ENCODE measurements at regions not wholly inside any gene's neighbourhood (a gene's known extent, or its start where the extent isn't known, plus 50 kb on each side); places are given as distances from the start of the nearest gene placed in this dataset.

GRCh38 chr6:145383428-145383827, 351.9 kb downstream of the EPM2A start:
- DNase-seq, result no peak

- no peak for DNase-seq
These were observed 350.8 kb downstream of the EPM2A start for GRCh38 chr6:145384503-145384902.

- no peak for DNase-seq
These were observed 338.8 kb downstream of the EPM2A start for GRCh38 chr6:145396499-145396898.

GRCh38 chr6:145400508-145400907, 334.8 kb downstream of the EPM2A start:
- DNase-seq, result no peak

- DNase-seq, result no peak
These were observed 330.2 kb downstream of the EPM2A start for GRCh38 chr6:145405006-145405551.

- no peak for DNase-seq
These were observed 328.5 kb downstream of the EPM2A start for GRCh38 chr6:145406783-145407182.

GRCh38 chr6:145415616-145416015, 319.7 kb downstream of the EPM2A start:
- no peak for DNase-seq

- DNase-seq, result no peak
These were observed 314.7 kb downstream of the EPM2A start for GRCh38 chr6:145420599-145420998.

GRCh38 chr6:145423936-145424335, 311.4 kb downstream of the EPM2A start:
- no peak for DNase-seq

- DNase-seq, result no peak
These were observed 308.1 kb downstream of the EPM2A start for GRCh38 chr6:145427232-145427631.

- no peak for DNase-seq
These were observed 306.6 kb downstream of the EPM2A start for GRCh38 chr6:145428706-145429105.

- no peak for DNase-seq
These were observed 293.2 kb downstream of the EPM2A start for GRCh38 chr6:145442110-145442509.

GRCh38 chr6:145445674-145446073, 289.6 kb downstream of the EPM2A start:
- DNase-seq, result no peak

- DNase-seq, result no peak
These were observed 284.3 kb downstream of the EPM2A start for GRCh38 chr6:145451029-145451428.

- no peak for DNase-seq
These were observed 281.9 kb downstream of the EPM2A start for GRCh38 chr6:145453376-145453775.

GRCh38 chr6:145454006-145454405, 281.3 kb downstream of the EPM2A start:
- DNase-seq, result no peak

GRCh38 chr6:145457556-145457955, 277.8 kb downstream of the EPM2A start:
- DNase-seq, result no peak

- DNase-seq, result no peak
These were observed 266.8 kb downstream of the EPM2A start for GRCh38 chr6:145468534-145468933.

GRCh38 chr6:145469021-145469420, 266.3 kb downstream of the EPM2A start:
- DNase-seq, result no peak

GRCh38 chr6:145475794-145476396, 259.4 kb downstream of the EPM2A start:
- no peak for DNase-seq

- no peak for DNase-seq
These were observed 255.3 kb downstream of the EPM2A start for GRCh38 chr6:145480024-145480423.

GRCh38 chr6:145483191-145483996, 251.9 kb downstream of the EPM2A start:
- no peak for DNase-seq

- DNase-seq, result no peak
These were observed 250.0 kb downstream of the EPM2A start for GRCh38 chr6:145485288-145485687.

GRCh38 chr6:145486306-145486705, 249.0 kb downstream of the EPM2A start:
- no peak for DNase-seq
